Karpas-422 (cell line): ENCODE measurements at regions not wholly inside any gene's neighbourhood (a gene's known extent, or its start where the extent isn't known, plus 50 kb on each side); places are given as distances from the start of the nearest gene placed in this dataset.

Experiments used
- DNase-seq: peaks from one replicate; pipeline ENCODE4 v3.0.0-alpha.2; 2015
- H2AFZ ChIP-seq: fragments of 200-600 bp; sonication (generic); 2 replicates; pipeline ENCODE4 v1.6.1; 2014; ENCODE audit warnings: antibody characterized with exemption, low read length, mixed read lengths
- H3K27ac ChIP-seq: fragments of 200-600 bp; sonication (generic); 2 replicates; pipeline ENCODE4 v1.5.1; 2014; ENCODE audit warnings: mild to moderate bottlenecking, low read length, moderate library complexity
- H3K27me3 ChIP-seq: fragments of 200-600 bp; sonication (generic); 2 replicates; pipeline ENCODE4 v1.6.1; 2014; ENCODE audit warnings: low read length, mixed read lengths
- H3K36me3 ChIP-seq: fragments of 200-600 bp; sonication (generic); 2 replicates; pipeline ENCODE4 v1.6.1; 2014; ENCODE audit warnings: low read length, mixed read lengths; ENCODE audit not compliant: insufficient read depth
- H3K4me1 ChIP-seq: fragments of 200-600 bp; sonication (generic); 2 replicates; pipeline ENCODE4 v1.6.1; 2014; ENCODE audit warnings: mild to moderate bottlenecking, low read length, mixed read lengths
- H3K4me2 ChIP-seq: fragments of 200-600 bp; sonication (generic); 2 replicates; pipeline ENCODE4 v1.6.1; 2014; ENCODE audit warnings: low read length, low read depth, mild to moderate bottlenecking; ENCODE audit not compliant: poor library complexity, severe bottlenecking
- H3K4me3 ChIP-seq: fragments of 200-600 bp; sonication (generic); 2 replicates; pipeline ENCODE4 v1.5.1; 2014; ENCODE audit warnings: mild to moderate bottlenecking, antibody characterized with exemption, low read length, mixed read lengths
- H3K79me2 ChIP-seq: fragments of 200-600 bp; sonication (generic); 2 replicates; pipeline ENCODE4 v1.6.1; 2014; ENCODE audit warnings: mild to moderate bottlenecking, low read length, mixed read lengths
- H3K9ac ChIP-seq: fragments of 200-600 bp; sonication (generic); 2 replicates; pipeline ENCODE4 v1.6.0; 2014; ENCODE audit warnings: low read length
- H3K9me2 ChIP-seq: fragments of 200-600 bp; sonication (generic), shearing (Covaris generic); replicated peaks from 2 replicates; pipeline ENCODE4 v1.6.0; 2014; ENCODE audit warnings: mild to moderate bottlenecking, low read length, moderate library complexity; ENCODE audit not compliant: insufficient read depth
- H3K9me3 ChIP-seq: fragments of 300-700, 200-600 bp; sonication (generic); 2 replicates; pipeline ENCODE4 v1.6.1; 2014; ENCODE audit warnings: low read length, mixed read lengths
- H4K20me1 ChIP-seq: fragments of 200-600 bp; sonication (generic); 2 replicates; pipeline ENCODE4 v1.6.1; 2014; ENCODE audit warnings: mild to moderate bottlenecking, antibody characterized with exemption, low read length, low read depth; ENCODE audit not compliant: insufficient read depth

DNA sequence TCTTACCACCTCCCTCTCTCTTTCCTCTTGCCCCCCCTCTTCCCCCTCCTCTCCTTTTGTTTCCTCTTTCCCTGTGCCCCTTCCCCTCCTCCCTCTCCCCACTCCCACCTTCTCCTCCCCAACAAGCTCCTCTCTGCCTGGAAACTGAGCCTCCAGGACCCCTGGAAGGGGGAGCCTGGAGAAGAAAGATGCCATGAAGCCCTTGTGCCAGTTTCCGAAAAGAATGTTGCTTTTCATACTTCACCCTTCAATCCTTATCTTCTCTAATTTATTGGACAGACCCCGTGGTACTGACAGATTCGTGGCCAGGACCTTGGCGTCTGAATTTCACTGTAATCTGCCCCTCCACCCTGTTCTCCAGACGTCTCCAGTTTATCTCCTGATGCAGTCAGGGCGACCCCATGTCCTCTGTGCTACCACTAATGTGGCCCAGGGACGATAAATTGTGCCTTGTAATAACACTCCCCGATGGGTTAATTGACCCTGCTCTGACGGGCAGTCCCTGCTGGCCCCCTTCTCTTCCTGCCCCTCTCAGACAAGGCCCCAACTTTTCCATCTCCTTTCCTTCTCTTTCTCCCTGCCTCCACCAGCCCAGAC lies 138.4 kb upstream of the GSE1 start:
- peaks cover 3% of the 10 kb centered on the region for H3K4me1 ChIP-seq
- H3K4me2 ChIP-seq = no peak overlapping the region
- no peak overlapping the region for H3K9ac ChIP-seq
- no peak overlapping the region for H3K4me3 ChIP-seq
- H3K79me2 ChIP-seq = no peaks in the 10 kb centered on the region
- no peaks in the 10 kb centered on the region for H3K9me3 ChIP-seq
- no peaks in the 10 kb centered on the region for H3K9me2 ChIP-seq
- H4K20me1 ChIP-seq = 0 out of 2 replicates have a peak, but pooled peaks cover 3% of the 10 kb centered on the region
- no peak for DNase-seq
- no peak overlapping the region for H2AFZ ChIP-seq
- H3K36me3 ChIP-seq = no peaks in the 10 kb centered on the region
- no peaks in the 10 kb centered on the region for H3K27me3 ChIP-seq
- H3K27ac ChIP-seq = no peak overlapping the region

DNA sequence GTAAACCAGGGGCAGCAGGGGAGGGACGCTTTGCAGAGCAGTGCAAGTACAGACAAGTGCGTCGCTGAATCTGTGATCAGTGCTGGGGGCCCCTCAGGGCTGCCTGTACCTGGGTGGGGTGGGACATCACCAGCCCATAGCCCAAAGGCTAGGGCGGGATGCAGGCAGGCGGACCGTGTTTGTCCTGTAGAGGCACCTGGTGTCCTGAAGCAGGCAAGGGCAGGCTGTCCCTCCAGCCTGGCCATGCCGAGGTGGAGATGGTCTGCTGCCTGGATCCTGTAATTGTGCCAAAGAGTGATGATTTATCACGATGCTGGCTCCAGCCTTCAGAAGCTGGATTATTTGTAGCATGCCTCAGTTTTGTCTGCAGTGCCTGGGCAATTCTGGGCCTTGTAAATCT lies 137.9 kb upstream of the GSE1 start:
- Histone ChIP-seq H4K20me1 (0 out of 2 replicates have a peak, but pooled peaks cover 3% of the 10 kb centered on the region), H3K4me3 (no peak overlapping the region), H3K36me3 (no peaks in the 10 kb centered on the region), H3K27me3 (no peaks in the 10 kb centered on the region), H3K27ac (no peak overlapping the region), H3K9me2 (no peaks in the 10 kb centered on the region), H2AFZ (no peak overlapping the region), H3K9ac (no peak overlapping the region), H3K9me3 (no peaks in the 10 kb centered on the region), H3K4me2 (no peak overlapping the region), H3K4me1 (peaks cover 8% of the 10 kb centered on the region), H3K79me2 (no peaks in the 10 kb centered on the region)
- no peak for DNase-seq

DNA sequence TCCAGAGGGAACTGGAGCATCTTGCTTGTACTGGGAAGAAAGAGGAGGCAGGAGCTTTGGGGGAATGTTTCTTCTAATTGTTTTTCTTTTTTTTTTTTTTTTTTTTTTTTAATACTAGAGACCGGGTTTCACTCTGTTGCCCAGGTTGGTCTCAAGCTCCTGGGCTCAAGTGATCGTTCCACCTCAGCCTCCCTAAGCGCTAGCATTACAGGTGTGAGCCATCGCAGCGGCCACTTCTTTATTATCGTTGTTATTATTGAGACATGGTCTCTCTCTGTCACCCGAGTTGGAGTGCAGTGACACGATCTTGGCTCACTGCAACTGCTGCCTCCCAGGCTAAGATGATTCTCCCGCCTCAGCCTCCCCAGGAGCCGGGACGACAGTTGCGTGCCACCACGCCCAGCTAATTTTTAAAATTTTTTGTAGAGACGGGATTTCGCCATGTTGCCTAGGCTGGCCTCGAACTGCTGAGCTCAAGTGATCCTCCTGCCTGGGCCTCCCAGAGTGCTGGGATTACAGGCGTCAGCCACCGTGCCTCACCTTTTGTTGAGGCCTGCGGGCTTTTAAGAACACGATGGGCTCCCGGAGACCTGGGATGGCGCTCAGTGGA lies 137.3 kb upstream of the GSE1 start:
- H3K79me2 ChIP-seq = no peaks in the 10 kb centered on the region
- H4K20me1 ChIP-seq = 0 out of 2 replicates have a peak, but pooled peaks cover 3% of the 10 kb centered on the region
- no peak for DNase-seq
- no peak overlapping the region for H3K4me3 ChIP-seq
- H3K9me2 ChIP-seq = no peaks in the 10 kb centered on the region
- no peak overlapping the region for H3K9ac ChIP-seq
- H3K4me1 ChIP-seq = peaks cover 14% of the 10 kb centered on the region
- H3K9me3 ChIP-seq = no peaks in the 10 kb centered on the region
- no peak overlapping the region for H3K27ac ChIP-seq
- H3K36me3 ChIP-seq = no peaks in the 10 kb centered on the region
- H3K27me3 ChIP-seq = no peaks in the 10 kb centered on the region
- no peak overlapping the region for H3K4me2 ChIP-seq
- H2AFZ ChIP-seq = no peak overlapping the region

DNA sequence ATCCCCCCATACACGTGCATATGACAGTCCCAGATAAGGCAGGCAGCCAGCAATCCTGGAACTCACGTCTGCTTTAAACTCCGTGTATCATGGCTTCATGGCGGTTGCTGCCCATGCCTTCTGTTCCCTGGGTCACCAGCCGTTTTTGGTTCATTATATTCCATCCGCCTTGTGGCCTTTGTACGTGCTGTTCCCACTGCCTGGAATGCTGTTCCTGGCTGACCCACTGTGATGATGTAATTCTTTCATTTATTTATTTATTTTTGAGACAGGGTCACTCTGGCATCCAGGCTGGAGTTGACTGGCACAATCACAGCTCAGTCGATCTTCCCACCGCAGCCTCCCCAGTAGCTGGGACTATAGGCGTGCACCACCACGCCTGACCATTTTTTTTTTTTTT lies 136.7 kb upstream of the GSE1 start:
- 0 out of 2 replicates have a peak, but pooled peaks cover 3% of the 10 kb centered on the region for H4K20me1 ChIP-seq
- no peak overlapping the region for H3K4me3 ChIP-seq
- no peak overlapping the region for H3K9ac ChIP-seq
- H3K79me2 ChIP-seq = no peaks in the 10 kb centered on the region
- no peaks in the 10 kb centered on the region for H3K9me2 ChIP-seq
- no peak overlapping the region for H3K4me2 ChIP-seq
- H3K27ac ChIP-seq = no peak overlapping the region
- DNase-seq = no peak
- no peaks in the 10 kb centered on the region for H3K36me3 ChIP-seq
- no peak overlapping the region for H2AFZ ChIP-seq
- H3K9me3 ChIP-seq = no peaks in the 10 kb centered on the region
- peaks cover 20% of the 10 kb centered on the region for H3K4me1 ChIP-seq
- no peaks in the 10 kb centered on the region for H3K27me3 ChIP-seq

DNA sequence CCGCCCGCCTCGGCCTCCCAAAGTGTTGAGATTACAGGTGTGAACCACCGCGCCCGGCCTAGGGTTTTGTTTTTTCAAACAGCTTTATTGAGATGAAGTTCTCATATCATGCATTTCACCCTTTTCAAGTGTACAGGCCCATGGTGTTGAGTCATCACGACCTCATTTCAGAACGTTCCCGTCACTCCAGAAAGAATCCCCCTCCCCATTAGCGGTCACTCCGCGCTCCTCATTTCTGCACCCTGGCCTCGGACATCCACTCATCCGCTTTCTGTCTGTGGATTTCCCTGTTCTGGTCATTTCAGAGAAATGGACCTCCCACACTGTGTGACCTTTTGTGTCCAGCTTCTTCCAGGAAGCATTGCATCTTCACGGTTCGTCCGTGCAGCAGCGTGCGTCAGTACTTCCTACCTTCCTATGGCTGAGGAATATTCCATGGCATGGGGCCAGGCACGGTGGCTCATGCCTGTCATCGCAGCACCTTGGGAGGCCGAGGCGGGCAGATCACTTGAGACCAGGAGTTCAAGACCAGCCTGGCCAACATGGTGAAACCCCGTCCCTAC lies 135.2 kb upstream of the GSE1 start:
- Histone ChIP-seq H3K4me3 (no peak overlapping the region), H3K36me3 (no peaks in the 10 kb centered on the region), H3K9me2 (no peaks in the 10 kb centered on the region), H3K79me2 (no peaks in the 10 kb centered on the region), H2AFZ (no peak overlapping the region), H4K20me1 (0 out of 2 replicates have a peak, but pooled peaks cover 3% of the 10 kb centered on the region), H3K9me3 (no peaks in the 10 kb centered on the region), H3K4me1 (peaks cover 35% of the 10 kb centered on the region), H3K4me2 (no peak overlapping the region), H3K27ac (no peak overlapping the region), H3K27me3 (no peaks in the 10 kb centered on the region), H3K9ac (no peak overlapping the region)
- no peak for DNase-seq

DNA sequence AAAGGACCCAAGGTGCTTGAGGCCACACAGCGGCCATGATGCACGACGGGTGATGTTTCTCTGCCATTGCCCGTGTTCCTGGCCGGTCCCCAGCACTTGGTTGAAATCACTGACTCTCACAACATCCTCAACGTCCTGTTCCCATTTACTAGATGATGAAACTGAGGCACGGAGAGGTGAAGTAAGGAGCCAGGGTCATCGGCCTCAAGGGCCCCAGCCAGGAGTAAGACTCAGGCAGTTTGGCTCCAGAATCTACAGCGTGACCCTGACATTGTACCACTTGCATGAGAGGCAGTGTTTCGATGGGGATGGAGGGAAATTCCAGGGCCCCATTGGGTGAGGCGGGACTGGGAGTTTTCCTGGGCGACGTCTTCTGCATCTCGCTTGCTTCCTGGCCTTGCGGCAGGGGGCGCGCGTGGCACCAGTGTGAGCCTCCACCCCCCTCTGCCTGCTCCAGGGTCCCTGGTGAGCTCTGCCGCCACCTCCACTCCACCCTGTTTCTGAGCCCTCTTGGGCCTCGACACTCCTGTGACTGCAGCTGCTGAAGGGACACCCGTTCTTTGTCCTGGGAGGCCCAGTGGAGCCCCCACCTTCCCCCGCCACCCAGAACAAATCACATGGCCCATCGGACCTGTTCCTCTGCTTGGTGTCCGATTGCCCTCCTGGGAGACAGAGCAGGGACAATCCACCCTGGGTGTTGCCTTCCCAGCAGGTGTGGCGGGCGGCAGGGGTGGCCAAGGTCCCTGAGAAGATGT lies 133.0 kb upstream of the GSE1 start:
- H2AFZ ChIP-seq = peak overlapping the region; percentile 69; the same call in 1 of the 2 replicates

DNA sequence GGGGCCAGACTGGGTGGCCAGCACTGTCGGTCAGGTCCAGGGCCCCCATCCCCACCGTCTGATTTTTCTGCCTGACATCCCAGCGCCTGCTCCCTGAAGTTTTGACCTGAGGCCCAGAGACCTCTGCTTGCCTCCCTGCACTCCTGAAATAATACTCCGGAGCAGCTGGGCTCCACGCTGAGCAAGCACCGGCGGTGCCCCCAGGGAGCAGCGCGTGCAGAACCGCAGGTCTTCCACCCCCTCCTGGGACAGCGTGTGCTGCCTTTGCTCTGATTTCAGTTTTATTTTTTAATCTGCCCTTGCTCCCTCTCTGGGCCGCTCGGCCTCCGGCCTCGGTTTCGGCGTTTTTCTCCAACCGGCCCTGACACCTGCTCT lies 132.4 kb upstream of the GSE1 start:
- Histone ChIP-seq H3K9ac (peak overlapping the region; percentile 41), H3K79me2 (no peaks in the 10 kb centered on the region), H3K4me1 (peaks cover 48% of the 10 kb centered on the region), H3K9me2 (no peaks in the 10 kb centered on the region), H3K9me3 (no peaks in the 10 kb centered on the region), H3K4me2 (peak overlapping the region; percentile 43), H3K27me3 (no peaks in the 10 kb centered on the region), H4K20me1 (no peaks in the 10 kb centered on the region), H3K27ac (peak overlapping the region; percentile 91), H3K36me3 (no peaks in the 10 kb centered on the region), H2AFZ (no peak overlapping the region), H3K4me3 (peak overlapping the region; percentile 40; the same call in 1 of the 2 replicates)
- DNase-seq = peak; percentile 84

More for the DNA sequence above, 133.0 kb upstream of the GSE1 start:
- Histone ChIP-seq H4K20me1 (no peaks in the 10 kb centered on the region), H3K27me3 (no peaks in the 10 kb centered on the region), H3K4me1 (peaks cover 48% of the 10 kb centered on the region), H3K4me3 (peak overlapping the region; percentile 42; the same call in 1 of the 2 replicates), H3K9me3 (no peaks in the 10 kb centered on the region), H3K9ac (peak overlapping the region; percentile 46), H3K27ac (peak overlapping the region; percentile 91), H3K4me2 (peak overlapping the region; percentile 43), H3K36me3 (no peaks in the 10 kb centered on the region), H3K79me2 (no peaks in the 10 kb centered on the region), H3K9me2 (no peaks in the 10 kb centered on the region)
- peak; percentile 85 for DNase-seq

DNA sequence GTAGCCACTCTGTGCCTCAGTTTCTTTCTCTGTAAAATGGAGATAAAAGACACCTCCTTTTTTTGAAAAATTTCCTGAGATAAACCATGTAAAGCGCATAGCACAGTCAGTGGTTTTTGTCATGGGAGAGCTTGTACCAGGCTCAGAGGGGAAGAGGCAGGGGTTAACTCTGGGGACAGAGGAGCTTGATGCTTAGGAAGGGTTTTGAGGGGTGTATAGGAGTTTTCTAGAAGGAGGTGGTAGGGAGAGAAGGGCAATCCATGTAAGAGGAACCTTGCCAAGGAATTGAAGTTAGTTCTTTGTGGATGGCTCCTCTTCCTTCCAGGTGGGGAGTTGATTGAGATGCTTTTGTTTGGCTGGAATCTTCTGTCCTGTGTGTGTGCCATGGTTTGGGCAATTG lies 131.9 kb upstream of the GSE1 start:
- no peak overlapping the region for H2AFZ ChIP-seq
- DNase-seq = no peak
- no peaks in the 10 kb centered on the region for H3K27me3 ChIP-seq
- no peaks in the 10 kb centered on the region for H3K79me2 ChIP-seq
- no peaks in the 10 kb centered on the region for H3K36me3 ChIP-seq
- peaks cover 48% of the 10 kb centered on the region for H3K4me1 ChIP-seq
- no peaks in the 10 kb centered on the region for H3K9me2 ChIP-seq
- no peaks in the 10 kb centered on the region for H3K9me3 ChIP-seq
- H4K20me1 ChIP-seq = no peaks in the 10 kb centered on the region
- peak overlapping the region; percentile 91 for H3K27ac ChIP-seq
- peak overlapping the region; percentile 4; the same call in 1 of the 2 replicates for H3K4me3 ChIP-seq
- H3K9ac ChIP-seq = peak overlapping the region; percentile 41; the same call in 1 of the 2 replicates
- H3K4me2 ChIP-seq = peak overlapping the region; percentile 43
